IMR-90 (cell line): ENCODE measurements at regions not wholly inside any gene's neighbourhood (a gene's known extent, or its start where the extent isn't known, plus 50 kb on each side); places are given as distances from the start of the nearest gene placed in this dataset.

Experiments used
- ATAC-seq: fragments of 200-7000 bp; cut with Tn5 transposase; 2 replicates; pipeline ENCODE4 v1.9.1; 2020; ENCODE audit warnings: low read depth, mild to moderate bottlenecking, moderate library complexity
- BruUV-seq: library from RNA; stranded (reverse); fragments of 400-500 nt; replicated peaks from 2 replicates; lab custom pipeline; 2021; lab: Mats Ljungman, UMichigan
- CTCF ChIA-PET: fragments of 300-600 bp; formaldehyde crosslinking; extraction: SDS; loops from one replicate; lab custom pipeline; 2021; ENCODE audit warnings: antibody characterized with exemption; lab: Yijun Ruan, JAX
- POLR2A ChIA-PET: fragments of 300-600 bp; sonication (Branson Sonifier 250); formaldehyde crosslinking; loops from one replicate; lab custom pipeline; 2022; ENCODE audit warnings: antibody characterized with exemption; ENCODE audit not compliant: unreplicated experiment; lab: Charles Lee
- DNase-seq: peaks from one replicate; pipeline ENCODE4 v3.0.0; 2013
- H2AFZ ChIP-seq: replicated peaks from 2 replicates; pipeline ENCODE3; 2013; ENCODE audit warnings: low read length, mild to moderate bottlenecking; ENCODE audit not compliant: poor library complexity
- H2AK5ac ChIP-seq: 2 replicates; pipeline ENCODE4 v1.6.1; 2013; ENCODE audit warnings: low read depth, low read length, inconsistent platforms
- H2AK9ac ChIP-seq: replicated peaks from 2 replicates; pipeline ENCODE3; 2013; ENCODE audit warnings: mild to moderate bottlenecking, low read depth, low read length, moderate library complexity; ENCODE audit not compliant: poor library complexity
- H2BK120ac ChIP-seq: 2 replicates; pipeline ENCODE4 v1.6.1; 2013; ENCODE audit warnings: low read depth, low read length, inconsistent platforms
- H2BK15ac ChIP-seq: 3 replicates; pipeline ENCODE4 v1.6.1; 2013; ENCODE audit warnings: low read depth, low read length, inconsistent platforms
- H2BK20ac ChIP-seq: 2 replicates; pipeline ENCODE4 v1.6.1; 2013; ENCODE audit warnings: low read depth, mild to moderate bottlenecking, inconsistent platforms, low read length, moderate library complexity
- H2BK5ac ChIP-seq: 2 replicates; pipeline ENCODE4 v1.6.1; 2013; ENCODE audit warnings: mild to moderate bottlenecking, low read depth, low read length, inconsistent platforms; ENCODE audit not compliant: poor library complexity, severe bottlenecking
- H3K14ac ChIP-seq: replicated peaks from 2 replicates; pipeline ENCODE4 v1.6.1; 2013; ENCODE audit warnings: low read depth, low read length, inconsistent platforms
- H3K18ac ChIP-seq: 2 replicates; pipeline ENCODE4 v1.6.1; 2013; ENCODE audit warnings: low read depth, low read length, control low read depth
- H3K23ac ChIP-seq: 2 replicates; pipeline ENCODE4 v1.6.1; 2013; ENCODE audit warnings: low read depth, low read length, inconsistent platforms
- H3K27ac ChIP-seq: 2 replicates; pipeline ENCODE4 v1.5.1; 2013; ENCODE audit warnings: mild to moderate bottlenecking, control low read depth, low read length; ENCODE audit not compliant: insufficient read depth
- H3K27me3 ChIP-seq: 2 replicates; pipeline ENCODE4 v1.6.1; 2013; ENCODE audit warnings: low read length; ENCODE audit not compliant: control insufficient read depth, insufficient read depth
- H3K36me3 ChIP-seq: 2 replicates; pipeline ENCODE4 v1.6.1; 2013; ENCODE audit warnings: low read length, mixed read lengths; ENCODE audit not compliant: control insufficient read depth, insufficient read depth
- H3K4ac ChIP-seq: 2 replicates; pipeline ENCODE4 v1.6.1; 2013; ENCODE audit warnings: low read depth, low read length, inconsistent platforms
- H3K4me1 ChIP-seq: 2 replicates; pipeline ENCODE4 v1.6.1; 2013; ENCODE audit warnings: low read length, mixed read lengths; ENCODE audit not compliant: control insufficient read depth, insufficient read depth
- H3K4me2 ChIP-seq: 2 replicates; pipeline ENCODE4 v1.6.1; 2013; ENCODE audit warnings: low read depth, mild to moderate bottlenecking, control low read depth, low read length, moderate library complexity
- H3K4me3 ChIP-seq: 2 replicates; pipeline ENCODE4 v1.5.1; 2013; ENCODE audit warnings: low read depth, mild to moderate bottlenecking, control low read depth, low read length, moderate library complexity; ENCODE audit not compliant: insufficient read depth
- H3K56ac ChIP-seq: 2 replicates; pipeline ENCODE4 v1.6.1; 2013; ENCODE audit warnings: low read length, inconsistent platforms; ENCODE audit not compliant: insufficient read depth; ENCODE audit errors: extremely low read depth
- H3K79me1 ChIP-seq, 2 experiments: 2 replicates each; pipeline ENCODE4 v1.6.1; 2013; ENCODE audit warnings: low read length in 2 of 2, inconsistent platforms in 1 of 2, low read depth in 1 of 2
- H3K9ac ChIP-seq: 2 replicates; pipeline ENCODE4 v1.6.1; 2013; ENCODE audit warnings: low read depth, low read length, control low read depth
- H3K9me1 ChIP-seq: 2 replicates; pipeline ENCODE4 v1.6.1; 2013; ENCODE audit warnings: low read length, inconsistent platforms; ENCODE audit not compliant: insufficient read depth
- H3K9me3 ChIP-seq: 2 replicates; pipeline ENCODE4 v1.6.1; 2013; ENCODE audit warnings: low read length; ENCODE audit not compliant: control insufficient read depth, insufficient read depth
- H4K20me1 ChIP-seq: 2 replicates; pipeline ENCODE4 v1.6.1; 2013; ENCODE audit warnings: low read length, inconsistent platforms; ENCODE audit not compliant: insufficient read depth
- H4K5ac ChIP-seq: 2 replicates; pipeline ENCODE4 v1.6.1; 2013; ENCODE audit warnings: mild to moderate bottlenecking, low read depth, low read length, control low read depth
- H4K8ac ChIP-seq, 2 experiments: 2 replicates each; pipeline ENCODE4 v1.6.1; 2013; ENCODE audit warnings: low read depth in 2 of 2, low read length in 2 of 2, control low read depth in 1 of 2, inconsistent platforms in 1 of 2
- H4K91ac ChIP-seq: 2 replicates; pipeline ENCODE4 v1.6.1; 2013; ENCODE audit warnings: low read depth, low read length, inconsistent platforms; ENCODE audit not compliant: insufficient read depth
- BHLHE40 ChIP-seq: fragments of 150-350 bp; IDR thresholded peaks from 2 replicates; pipeline ENCODE4 v1.6.1; 2016; ENCODE audit warnings: mild to moderate bottlenecking, low read depth, low read length
- CEBPB ChIP-seq: IDR thresholded peaks from 2 replicates; pipeline ENCODE4 v1.6.1; 2012; ENCODE audit warnings: low read depth, low read length, improper control_type of control experiment
- CHD1 ChIP-seq: IDR thresholded peaks from 2 replicates; pipeline ENCODE4 v1.6.1; 2012; ENCODE audit warnings: low read depth, low read length, improper control_type of control experiment
- FOS ChIP-seq: fragments of 150-350 bp; IDR thresholded peaks from 2 replicates; pipeline ENCODE4 v1.6.1; 2016; ENCODE audit warnings: low read depth, low read length
- MAZ ChIP-seq: IDR thresholded peaks from 2 replicates; pipeline ENCODE4 v1.6.1; 2012; ENCODE audit warnings: low read depth, mild to moderate bottlenecking, low read length, improper control_type of control experiment, moderate library complexity, borderline replicate concordance
- MXI1 ChIP-seq: IDR thresholded peaks from 2 replicates; pipeline ENCODE4 v1.6.1; 2012; ENCODE audit warnings: low read depth, mild to moderate bottlenecking, low read length, moderate library complexity, borderline replicate concordance
- NFE2L2 ChIP-seq: fragments of 150-350 bp; IDR thresholded peaks from 2 replicates; pipeline ENCODE4 v1.6.1; 2016; ENCODE audit warnings: low read depth, mild to moderate bottlenecking, low read length
- POLR2A ChIP-seq: IDR thresholded peaks from 2 replicates; pipeline ENCODE4 v1.6.1; 2012; ENCODE audit warnings: mild to moderate bottlenecking, low read depth, low read length
- RAD21 ChIP-seq: IDR thresholded peaks from 2 replicates; pipeline ENCODE4 v1.6.1; 2012; ENCODE audit warnings: low read length, improper control_type of control experiment
- RCOR1 ChIP-seq: IDR thresholded peaks from 2 replicates; pipeline ENCODE4 v1.6.1; 2012; ENCODE audit warnings: mild to moderate bottlenecking, low read length, improper control_type of control experiment; ENCODE audit not compliant: insufficient replicate concordance
- RFX5 ChIP-seq: IDR thresholded peaks from 2 replicates; pipeline ENCODE4 v1.8.0; 2012; ENCODE audit warnings: low read depth, mild to moderate bottlenecking, low read length, moderate library complexity
- SMC3 ChIP-seq: fragments of 150-350 bp; IDR thresholded peaks from 2 replicates; pipeline ENCODE4 v1.6.1; 2016; ENCODE audit warnings: low read depth, mild to moderate bottlenecking, antibody characterized with exemption, low read length, moderate library complexity
- WGBS, 2 experiments: methylation state at CpG; one replicate each; pipeline versions ENCODE4 v1.1.5 to v1.1.7; 2013; ENCODE audit warnings: missing lambda C conversion rate in 2 of 2; ENCODE audit not compliant: insufficient read length in 1 of 2; ENCODE audit errors: extremely low coverage in 2 of 2; 5-methylcytosine and 5-hydroxymethylcytosine counted together
- dilution Hi-C: fragments of 300-500 bp; cut with HindIII; formaldehyde crosslinking; loops from one replicate; pipeline ENCODE4 v1.14.3; 2018; ENCODE audit warnings: low sequenced_read_pairs; ENCODE audit not compliant: unreplicated experiment
- in situ Hi-C: fragments of 300-500 bp; cut with MboI; formaldehyde crosslinking; loops from 3 replicates; pipeline ENCODE4 v1.14.3; 2019; ENCODE audit warnings: low sequenced_read_pairs, inconsistent platforms, mixed read lengths
- intact Hi-C: fragments of 100-400 bp; cut with micrococcal nuclease; formaldehyde crosslinking; loops from 2 replicates; pipeline ENCODE4 v1.10.0; 2022
- TF ChIP-seq, protein P1 (sequence below): conservative IDR thresholded peaks from 2 replicates; pipeline ENCODE4 v1.5.1; 2012; ENCODE audit warnings: mild to moderate bottlenecking, low read depth, low read length, improper control_type of control experiment
- TF ChIP-seq, protein P2 (sequence below): fragments of 150-350 bp; IDR thresholded peaks from 2 replicates; pipeline ENCODE4 v1.6.1; 2017; ENCODE audit warnings: mild to moderate bottlenecking, antibody characterized with exemption, low read length, low read depth
- TF ChIP-seq, protein P3 (sequence below): fragments of 150-350 bp; IDR thresholded peaks from 2 replicates; pipeline ENCODE4 v1.6.1; 2016; ENCODE audit warnings: low read depth, mild to moderate bottlenecking, low read length, moderate library complexity, borderline replicate concordance

DNA sequence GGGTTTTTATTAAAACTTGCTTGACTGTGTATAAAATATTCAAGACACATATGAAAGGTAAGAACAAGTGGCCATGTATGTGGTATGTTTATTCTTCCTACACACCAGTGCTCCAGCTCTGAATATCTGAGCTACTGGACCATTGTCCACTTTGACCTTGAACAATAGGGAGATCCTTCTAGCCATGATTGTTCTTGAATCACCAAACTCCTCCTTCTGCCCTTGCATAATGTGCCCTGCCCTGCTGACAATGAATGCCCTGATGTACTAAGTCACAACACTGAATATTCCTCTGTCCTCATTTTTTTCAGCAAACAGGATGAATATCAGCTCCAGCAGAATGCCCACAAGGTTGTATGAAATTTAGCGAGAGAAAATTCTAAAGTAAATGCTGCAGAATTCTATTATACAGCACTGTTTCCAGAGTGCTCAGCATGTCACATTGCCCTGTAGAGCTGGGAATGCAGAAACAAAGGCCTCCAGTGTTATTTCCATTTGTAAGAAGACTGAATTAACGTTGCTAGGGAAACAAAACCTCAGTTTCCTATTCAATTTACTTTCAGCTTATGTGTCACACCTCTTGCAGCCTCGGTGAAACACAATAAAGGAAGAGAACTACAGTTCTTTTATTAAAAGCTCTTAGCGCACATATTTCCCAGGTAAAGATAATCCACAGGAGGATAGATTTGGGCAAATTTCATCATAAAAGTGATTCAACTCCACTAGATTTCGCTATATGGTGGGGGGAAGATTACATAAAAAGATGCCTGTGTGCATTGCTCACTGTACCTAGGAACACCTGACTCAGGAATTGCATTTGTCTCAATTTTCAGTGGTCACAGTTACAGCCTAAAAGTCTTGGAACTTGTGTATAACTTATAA, 187.4 kb upstream of the ATP1B1 start:
- H3K9me1 ChIP-seq = no peaks in the 10 kb centered on the region
- no peaks in the 10 kb centered on the region for H4K20me1 ChIP-seq
- H3K14ac ChIP-seq = no peak overlapping the region
- POLR2A ChIA-PET = interaction anchor here (1.1 kb wide), 1 partner anchor 11 kb away, joined by 3 read pairs; no protein-coding TSS in a partner anchor
- no peaks in the 10 kb centered on the region for H3K79me1 ChIP-seq
- DNase-seq (no peak), ATAC-seq (no peak)
- H2BK120ac ChIP-seq = no peak overlapping the region
- no peak overlapping the region for H2BK20ac ChIP-seq
- no peak overlapping the region for H4K5ac ChIP-seq
- H2BK5ac ChIP-seq = no peak overlapping the region
- H3K23ac ChIP-seq = no peak overlapping the region
- no peak overlapping the region for H2BK15ac ChIP-seq
- BruUV-seq = no TSS peak
- no CpG with 5 or more reads among the region's 5 CpGs for WGBS, 2 experiments
- no peak overlapping the region for H3K56ac ChIP-seq
- H3K27me3 ChIP-seq = no peaks in the 10 kb centered on the region
- no peak overlapping the region for H3K4me2 ChIP-seq
- H2AFZ ChIP-seq = no peak overlapping the region
- H2AK9ac ChIP-seq = no peak overlapping the region
- 0 out of 2 replicates have a peak, but pooled peaks cover 2% of the 10 kb centered on the region for H3K4me1 ChIP-seq
- no peak overlapping the region for H3K4me3 ChIP-seq
- no peaks in the 10 kb centered on the region for H3K9me3 ChIP-seq
- H4K8ac ChIP-seq = no peak overlapping the region
- no peak overlapping the region for H3K9ac ChIP-seq
- no peak overlapping the region for H4K91ac ChIP-seq
- in situ Hi-C loops = no loop called here
- no peaks in the 10 kb centered on the region for H3K36me3 ChIP-seq
- no peak overlapping the region for H3K18ac ChIP-seq
- no peak overlapping the region for H2AK5ac ChIP-seq
- dilution Hi-C loops = no loop called here
- intact Hi-C loops = no loop called here
- no peak overlapping the region for H3K27ac ChIP-seq
- no peak overlapping the region for H3K4ac ChIP-seq
- CTCF ChIA-PET = no interaction called here
- TF ChIP-seq MXI1 (no peak), FOS (no peak), CEBPB (no peak), RCOR1 (no peak), SMC3 (no peak), MAZ (no peak), NFE2L2 (no peak), RFX5 (no peak), CHD1 (no peak), POLR2A (no peak), BHLHE40 (no peak), RAD21 (no peak)
- TF ChIP-seq, protein P1, sequence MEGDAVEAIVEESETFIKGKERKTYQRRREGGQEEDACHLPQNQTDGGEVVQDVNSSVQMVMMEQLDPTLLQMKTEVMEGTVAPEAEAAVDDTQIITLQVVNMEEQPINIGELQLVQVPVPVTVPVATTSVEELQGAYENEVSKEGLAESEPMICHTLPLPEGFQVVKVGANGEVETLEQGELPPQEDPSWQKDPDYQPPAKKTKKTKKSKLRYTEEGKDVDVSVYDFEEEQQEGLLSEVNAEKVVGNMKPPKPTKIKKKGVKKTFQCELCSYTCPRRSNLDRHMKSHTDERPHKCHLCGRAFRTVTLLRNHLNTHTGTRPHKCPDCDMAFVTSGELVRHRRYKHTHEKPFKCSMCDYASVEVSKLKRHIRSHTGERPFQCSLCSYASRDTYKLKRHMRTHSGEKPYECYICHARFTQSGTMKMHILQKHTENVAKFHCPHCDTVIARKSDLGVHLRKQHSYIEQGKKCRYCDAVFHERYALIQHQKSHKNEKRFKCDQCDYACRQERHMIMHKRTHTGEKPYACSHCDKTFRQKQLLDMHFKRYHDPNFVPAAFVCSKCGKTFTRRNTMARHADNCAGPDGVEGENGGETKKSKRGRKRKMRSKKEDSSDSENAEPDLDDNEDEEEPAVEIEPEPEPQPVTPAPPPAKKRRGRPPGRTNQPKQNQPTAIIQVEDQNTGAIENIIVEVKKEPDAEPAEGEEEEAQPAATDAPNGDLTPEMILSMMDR = no peak
- TF ChIP-seq, protein P2, sequence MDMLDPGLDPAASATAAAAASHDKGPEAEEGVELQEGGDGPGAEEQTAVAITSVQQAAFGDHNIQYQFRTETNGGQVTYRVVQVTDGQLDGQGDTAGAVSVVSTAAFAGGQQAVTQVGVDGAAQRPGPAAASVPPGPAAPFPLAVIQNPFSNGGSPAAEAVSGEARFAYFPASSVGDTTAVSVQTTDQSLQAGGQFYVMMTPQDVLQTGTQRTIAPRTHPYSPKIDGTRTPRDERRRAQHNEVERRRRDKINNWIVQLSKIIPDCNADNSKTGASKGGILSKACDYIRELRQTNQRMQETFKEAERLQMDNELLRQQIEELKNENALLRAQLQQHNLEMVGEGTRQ = no peak
- TF ChIP-seq, protein P3, sequence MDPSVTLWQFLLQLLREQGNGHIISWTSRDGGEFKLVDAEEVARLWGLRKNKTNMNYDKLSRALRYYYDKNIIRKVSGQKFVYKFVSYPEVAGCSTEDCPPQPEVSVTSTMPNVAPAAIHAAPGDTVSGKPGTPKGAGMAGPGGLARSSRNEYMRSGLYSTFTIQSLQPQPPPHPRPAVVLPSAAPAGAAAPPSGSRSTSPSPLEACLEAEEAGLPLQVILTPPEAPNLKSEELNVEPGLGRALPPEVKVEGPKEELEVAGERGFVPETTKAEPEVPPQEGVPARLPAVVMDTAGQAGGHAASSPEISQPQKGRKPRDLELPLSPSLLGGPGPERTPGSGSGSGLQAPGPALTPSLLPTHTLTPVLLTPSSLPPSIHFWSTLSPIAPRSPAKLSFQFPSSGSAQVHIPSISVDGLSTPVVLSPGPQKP = no peak
